NCI-H460 (cell line): ENCODE measurements at regions not wholly inside any gene's neighbourhood (a gene's known extent, or its start where the extent isn't known, plus 50 kb on each side); places are given as distances from the start of the nearest gene placed in this dataset.

Experiments used
- DNase-seq: peaks from one replicate; pipeline ENCODE4 v3.0.0-alpha.2; 2016; ENCODE audit warnings: low read depth; ENCODE audit errors: extremely low read depth

DNA sequence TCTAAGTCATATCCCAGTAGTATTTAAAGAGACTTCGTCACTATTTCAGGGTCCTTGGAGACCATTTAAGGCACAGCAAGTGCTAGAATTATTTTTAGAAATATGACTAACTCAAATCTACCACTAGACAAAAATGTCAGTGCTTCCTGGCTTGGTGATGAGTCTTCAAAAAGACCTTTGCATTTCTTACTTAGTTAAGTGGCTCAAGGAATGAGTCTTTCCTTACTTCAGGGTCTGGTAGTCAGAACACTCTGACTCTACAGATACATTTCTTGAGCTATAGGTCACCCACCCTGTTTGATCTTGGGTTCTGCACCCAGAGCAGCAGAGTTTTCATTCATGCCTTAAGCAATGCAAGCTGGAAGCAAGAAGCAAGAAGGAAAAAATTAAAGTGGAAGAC lies 191.0 kb upstream of the HTR2A start:
- DNase-seq = no peak

GRCh38 chr13:47087241-47087640 lies 190.4 kb upstream of the HTR2A start:
- DNase-seq = no peak

DNA sequence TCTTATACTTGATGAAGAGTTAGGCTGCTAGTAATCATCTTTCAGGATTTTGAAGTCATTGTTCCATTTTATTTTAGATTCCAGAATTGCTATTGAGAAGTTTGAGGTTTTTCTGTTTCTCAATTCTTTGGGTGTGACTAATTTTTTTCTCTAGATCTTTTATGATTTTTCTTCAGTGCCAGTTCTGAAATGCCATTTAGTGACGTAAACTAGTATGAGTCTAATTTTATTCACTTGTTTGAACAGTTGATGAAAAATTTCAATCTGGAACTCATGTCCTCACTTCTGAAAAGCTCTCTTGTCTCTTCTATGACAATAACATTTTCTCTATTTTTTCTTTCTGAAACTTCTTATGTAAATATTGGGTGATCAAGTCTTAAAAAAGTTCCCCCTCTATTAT lies 188.5 kb upstream of the HTR2A start:
- no peak for DNase-seq

- no peak for DNase-seq
Measured at GRCh38 chr13:47081850-47082249, 185.0 kb upstream of the HTR2A start.

- no peak for DNase-seq
Measured at GRCh38 chr13:47081246-47081645, 184.4 kb upstream of the HTR2A start.

- DNase-seq = no peak
Measured at GRCh38 chr13:47080621-47081020, 183.8 kb upstream of the HTR2A start.

GRCh38 chr13:47076500-47076899 lies 179.6 kb upstream of the HTR2A start:
- no peak for DNase-seq

- DNase-seq = no peak
Measured at GRCh38 chr13:47069133-47069532, 172.3 kb upstream of the HTR2A start.

DNA sequence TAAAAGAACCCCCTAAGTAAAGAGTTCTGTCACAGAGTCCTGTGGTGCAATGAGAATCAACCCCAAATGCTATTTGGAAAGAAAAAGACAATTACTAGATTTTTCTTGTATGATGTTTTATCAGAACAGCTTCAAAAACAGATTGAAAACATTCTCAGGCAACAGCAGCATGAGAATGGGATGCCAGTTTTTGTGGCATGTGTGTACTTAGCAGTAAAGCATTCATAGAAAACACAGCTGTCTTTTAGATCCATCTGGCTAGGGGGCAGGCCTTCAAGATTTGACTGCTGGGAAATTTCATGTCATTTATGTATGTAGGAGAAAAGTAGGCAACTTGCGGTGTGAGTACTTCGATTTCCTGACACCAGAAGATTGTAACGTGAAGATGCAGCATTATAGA lies 170.5 kb upstream of the HTR2A start:
- no peak for DNase-seq

DNA sequence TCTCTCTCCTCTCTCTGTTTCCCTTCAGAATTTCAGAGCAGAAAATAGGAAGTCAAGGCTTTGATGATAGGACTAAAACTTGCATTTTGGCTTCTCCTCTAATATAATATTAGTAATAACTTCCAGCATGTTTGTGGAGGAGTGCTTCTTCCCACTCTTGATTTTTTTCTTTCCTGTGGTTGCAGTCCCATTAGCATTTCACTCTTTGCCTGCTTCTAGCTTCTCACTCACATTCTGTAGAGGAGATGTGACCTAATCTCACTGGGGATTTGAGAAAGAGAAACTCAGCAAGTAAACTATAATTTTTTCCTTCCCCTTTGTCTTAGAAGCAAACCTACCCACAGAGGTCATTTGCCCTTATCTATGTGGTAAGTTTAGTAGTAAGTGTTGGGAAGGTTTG lies 169.4 kb upstream of the HTR2A start:
- DNase-seq = no peak

DNA sequence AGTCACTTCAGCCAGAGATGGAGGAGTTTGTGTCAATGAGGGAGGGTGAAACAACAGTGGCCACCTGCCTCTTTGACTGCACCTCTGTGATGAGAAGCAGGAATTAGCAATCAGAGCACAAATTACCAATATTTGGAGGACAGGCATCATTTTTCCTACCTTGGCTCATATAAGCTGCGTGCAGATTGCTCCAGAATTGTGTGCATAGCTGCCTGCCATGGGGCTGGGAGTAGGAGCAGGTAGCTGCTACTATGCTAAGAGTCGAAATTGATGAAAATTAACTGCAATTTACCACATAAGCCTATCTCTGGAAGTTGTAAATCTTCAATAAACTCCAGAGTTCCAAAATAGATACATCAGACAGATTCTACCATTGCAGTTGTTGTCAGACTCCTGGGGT lies 167.5 kb upstream of the HTR2A start:
- no peak for DNase-seq

GRCh38 chr13:47049276-47049989 lies 152.6 kb upstream of the HTR2A start:
- no peak for DNase-seq

GRCh38 chr13:47046706-47047105 lies 149.9 kb upstream of the HTR2A start:
- no peak for DNase-seq

DNA sequence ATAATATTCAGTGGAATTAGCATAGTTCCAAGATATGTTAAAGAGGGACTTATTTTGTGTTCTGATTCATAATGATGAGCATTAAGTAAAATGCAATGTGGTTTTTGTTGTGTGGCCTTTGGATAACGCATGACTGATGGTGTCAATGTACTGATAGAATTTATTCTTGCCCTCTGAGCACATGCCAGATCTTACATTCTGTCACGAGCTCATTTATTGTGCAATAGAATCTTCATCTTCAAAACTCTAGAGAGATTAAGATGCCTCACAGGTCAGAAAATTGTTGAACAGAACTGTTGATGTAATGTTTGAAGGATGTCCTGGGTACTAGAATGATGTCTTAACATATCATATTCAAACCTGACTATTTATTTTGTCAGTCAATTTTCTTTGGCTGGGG lies 148.0 kb upstream of the HTR2A start:
- no peak for DNase-seq

- DNase-seq = no peak
Measured at GRCh38 chr13:47039106-47039505, 142.3 kb upstream of the HTR2A start.

GRCh38 chr13:47038188-47038587 lies 141.3 kb upstream of the HTR2A start:
- no peak for DNase-seq

- no peak for DNase-seq
Measured at GRCh38 chr13:47036294-47037008, 139.6 kb upstream of the HTR2A start.

DNA sequence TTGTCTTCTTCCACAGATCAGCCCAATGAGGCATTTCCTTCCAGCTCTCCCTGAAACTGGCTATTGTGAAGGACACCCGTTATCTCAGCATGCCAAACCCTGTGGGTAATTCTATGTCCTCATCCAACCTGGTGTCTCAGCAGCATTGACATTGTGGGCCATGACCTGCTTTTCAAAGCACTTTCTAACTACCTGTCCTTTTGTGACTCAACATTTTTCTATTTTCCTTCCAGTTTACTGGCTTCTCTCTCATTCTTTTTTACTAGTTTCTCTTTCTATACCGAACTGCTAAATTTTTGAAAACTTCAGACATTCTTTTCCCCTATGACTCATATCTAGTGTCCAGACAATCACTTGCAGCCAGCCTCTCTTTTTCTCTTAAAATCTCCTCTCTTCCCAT lies 136.4 kb upstream of the HTR2A start:
- DNase-seq = no peak

GRCh38 chr13:47027780-47028437 lies 131.1 kb upstream of the HTR2A start:
- no peak for DNase-seq

GRCh38 chr13:47025791-47026447 lies 129.1 kb upstream of the HTR2A start:
- no peak for DNase-seq

DNA sequence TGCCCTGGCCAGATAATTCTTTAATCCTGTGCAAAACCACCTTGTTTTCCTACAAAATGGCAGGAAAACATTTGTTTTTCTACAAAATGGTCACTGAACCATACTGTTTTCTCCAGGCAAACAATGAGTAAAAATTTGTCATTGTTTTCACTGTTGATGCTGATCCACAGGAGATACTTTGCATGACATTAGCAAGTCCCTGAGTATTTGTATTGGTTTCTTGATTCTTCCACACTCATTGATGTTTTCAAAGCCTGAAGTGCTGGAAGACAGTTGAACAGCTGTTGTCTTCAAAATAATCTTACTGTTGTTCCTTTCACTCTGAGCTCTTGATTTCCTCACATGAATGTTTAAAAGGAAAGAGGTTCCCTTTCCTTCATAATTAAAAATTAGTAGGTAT lies 123.1 kb upstream of the HTR2A start:
- DNase-seq = no peak
